ENCODE measurements at regions not wholly inside any gene's neighbourhood (a gene's known extent, or its start where the extent isn't known, plus 50 kb on each side); places are given as distances from the start of the nearest gene placed in this dataset.

DNA sequence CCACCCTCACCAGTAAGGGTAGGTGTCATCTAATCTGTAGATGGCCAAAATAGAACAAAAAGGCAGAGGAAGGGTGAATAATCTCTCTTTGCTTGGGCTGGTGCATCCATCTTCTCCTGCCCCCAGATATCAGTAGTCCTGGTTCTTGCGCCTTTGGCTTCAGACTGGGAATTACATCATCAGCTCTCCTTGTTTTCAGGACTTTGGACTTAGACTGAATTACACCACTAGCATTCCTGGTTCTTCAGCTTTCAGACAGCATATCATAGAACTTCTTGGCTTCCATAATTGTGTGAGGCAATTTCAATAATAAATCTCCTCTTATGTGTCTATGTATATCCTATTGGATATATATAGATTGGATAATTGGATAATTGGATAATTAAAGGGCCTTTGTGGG, 403.0 kb upstream of the USP24 start:
- no peak overlapping the region for H3K4ac ChIP-seq (ENCODE audit: low read depth, low read length)
- no peak overlapping the region for H2BK5ac ChIP-seq (ENCODE audit: insufficient read length, low read length)
- H2BK12ac ChIP-seq (ENCODE audit: insufficient read length, low read depth, low read length) = no peak overlapping the region
- H3K27ac ChIP-seq (ENCODE audit: insufficient read length, low read depth, low read length) = no peak overlapping the region
- H3K27me3 Mint-ChIP-seq (ENCODE audit: low read depth) = no peaks in the 10 kb centered on the region
- H3K18ac ChIP-seq (ENCODE audit: insufficient read length, low read depth, low read length) = no peak overlapping the region
- H2BK15ac ChIP-seq (ENCODE audit: low read depth, low read length) = no peak overlapping the region
- no peak overlapping the region for H3K4me3 Mint-ChIP-seq
- H3T11ph ChIP-seq (ENCODE audit: low read length) = no peak overlapping the region
- H3K4me2 ChIP-seq (ENCODE audit: insufficient read depth, insufficient read length, low read length) = no peak overlapping the region
- WGBS (ENCODE audit: extremely low coverage, insufficient read length, low lambda C conversion rate) = no CpG with 5 or more reads among the region's 1 CpG
- H4K8ac ChIP-seq (replicated peaks; ENCODE audit: insufficient read length, low read depth, low read length) = no peak overlapping the region
- no peak overlapping the region for H3K23ac ChIP-seq (ENCODE audit: insufficient read length, low read depth, low read length)
- H3K4me1 ChIP-seq (ENCODE audit: insufficient read depth, low read length) = no peaks in the 10 kb centered on the region
- DNase-seq = no peak
- H3K9me3 ChIP-seq (ENCODE audit: control insufficient read depth, low read depth, low read length) = no peaks in the 10 kb centered on the region
- no peak overlapping the region for H2AFZ ChIP-seq (ENCODE audit: low read length)
- no peaks in the 10 kb centered on the region for H3K79me1 ChIP-seq (ENCODE audit: insufficient read depth, low read depth, low read length, poor library complexity, severe bottlenecking)
- no peaks in the 10 kb centered on the region for H3K79me2 ChIP-seq (ENCODE audit: insufficient read depth, low read length)
- no peak overlapping the region for H3K14ac ChIP-seq (ENCODE audit: insufficient read depth, low read length)
- no peak overlapping the region for H2BK120ac ChIP-seq (ENCODE audit: low read depth, low read length, poor library complexity, severe bottlenecking)
- no peaks in the 10 kb centered on the region for H3K27me3 ChIP-seq (ENCODE audit: insufficient read depth, low read length)
- no peak overlapping the region for H2AK5ac ChIP-seq (ENCODE audit: insufficient read length, low read length)
- no peak overlapping the region for H3K27ac Mint-ChIP-seq
- H3K36me3 Mint-ChIP-seq (ENCODE audit: insufficient read depth in 1 of 3, low read depth in 3 of 3) = no peaks in the 10 kb centered on the region; a peak in 1 of 7 replicates
- no peaks in the 10 kb centered on the region for H4K20me1 ChIP-seq (ENCODE audit: control insufficient read depth, insufficient read depth, insufficient read length)
- no peaks in the 10 kb centered on the region for H3K23me2 ChIP-seq (ENCODE audit: insufficient read length, low read depth, low read length, poor library complexity, severe bottlenecking)
- no peak overlapping the region for H4K5ac ChIP-seq (ENCODE audit: insufficient read length, low read depth, low read length)
- no peak overlapping the region for H3K56ac ChIP-seq (ENCODE audit: insufficient read length, low read depth, low read length)
- TF ChIP-seq, protein P1, sequence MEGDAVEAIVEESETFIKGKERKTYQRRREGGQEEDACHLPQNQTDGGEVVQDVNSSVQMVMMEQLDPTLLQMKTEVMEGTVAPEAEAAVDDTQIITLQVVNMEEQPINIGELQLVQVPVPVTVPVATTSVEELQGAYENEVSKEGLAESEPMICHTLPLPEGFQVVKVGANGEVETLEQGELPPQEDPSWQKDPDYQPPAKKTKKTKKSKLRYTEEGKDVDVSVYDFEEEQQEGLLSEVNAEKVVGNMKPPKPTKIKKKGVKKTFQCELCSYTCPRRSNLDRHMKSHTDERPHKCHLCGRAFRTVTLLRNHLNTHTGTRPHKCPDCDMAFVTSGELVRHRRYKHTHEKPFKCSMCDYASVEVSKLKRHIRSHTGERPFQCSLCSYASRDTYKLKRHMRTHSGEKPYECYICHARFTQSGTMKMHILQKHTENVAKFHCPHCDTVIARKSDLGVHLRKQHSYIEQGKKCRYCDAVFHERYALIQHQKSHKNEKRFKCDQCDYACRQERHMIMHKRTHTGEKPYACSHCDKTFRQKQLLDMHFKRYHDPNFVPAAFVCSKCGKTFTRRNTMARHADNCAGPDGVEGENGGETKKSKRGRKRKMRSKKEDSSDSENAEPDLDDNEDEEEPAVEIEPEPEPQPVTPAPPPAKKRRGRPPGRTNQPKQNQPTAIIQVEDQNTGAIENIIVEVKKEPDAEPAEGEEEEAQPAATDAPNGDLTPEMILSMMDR (conservative IDR thresholded peaks at IDR 0.05) = no peak
- H2BK20ac ChIP-seq (ENCODE audit: low read depth, low read length, poor library complexity, severe bottlenecking) = no peak overlapping the region
- H4K91ac ChIP-seq (ENCODE audit: insufficient read length, low read depth, low read length) = no peak overlapping the region
- no peak overlapping the region for H3K9ac ChIP-seq (ENCODE audit: extremely low read depth, insufficient read length, low read length)
- no peaks in the 10 kb centered on the region; a peak in 1 of 5 replicates for H3K9me3 Mint-ChIP-seq
- H3K4me1 Mint-ChIP-seq = peaks cover 9 to 18% of the 10 kb centered on the region in 2 experiments

Data from H9 (cell line).